Mucosa of descending colon (tissue), 3 donors: ENCODE measurements at regions not wholly inside any gene's neighbourhood (a gene's known extent, or its start where the extent isn't known, plus 50 kb on each side); places are given as distances from the start of the nearest gene placed in this dataset.

ENCODE experiments used
- ATAC-seq: fragments of 200-7000 bp; cut with Tn5 transposase; one replicate; pipeline ENCODE4 v1.9.1; 2020; ENCODE audit warnings: mild to moderate bottlenecking, moderate library complexity
- DNase-seq, 3 donors: peaks; one replicate each; pipeline ENCODE4 v3.0.0-alpha.2; 2020
- H3K36me3 ChIP-seq: fragments of 200-600 bp; one replicate; pipeline ENCODE4 v1.8.0; 2021; ENCODE audit warnings: low read depth, mild to moderate bottlenecking
- H3K4me1 ChIP-seq: fragments of 200-600 bp; one replicate; pipeline ENCODE4 v1.8.0; 2021; ENCODE audit warnings: low read depth, mild to moderate bottlenecking
- H3K4me3 ChIP-seq: fragments of 200-600 bp; one replicate; pipeline ENCODE4 v1.8.0; 2021; ENCODE audit warnings: mild to moderate bottlenecking
- H3K9me3 ChIP-seq: fragments of 200-600 bp; one replicate; pipeline ENCODE4 v1.8.0; 2021; ENCODE audit warnings: mild to moderate bottlenecking
- CTCF ChIP-seq: fragments of 200-600 bp; IDR thresholded peaks from one replicate; pipeline ENCODE4 v1.8.0; 2022; ENCODE audit warnings: antibody characterized with exemption, mild to moderate bottlenecking
- intact Hi-C, 2 donors: fragments of 100-400 bp; cut with DNase I in 1 of 2; cut with micrococcal nuclease in 1 of 2; formaldehyde crosslinking; loops; one replicate each; pipeline versions ENCODE4 v1.11.0 to v1.11.1; 2022; cut with DNase I, micrococcal nuclease
- donor health status: DM: no; HTN: no; CAD: no; lungs with moderate emphysema.
- donor health status: DM: no; HTN: no; CAD: no.
- donor health status: DM: no; HTN: yes; CAD: no.

GRCh38 chr5:82601861-82602260 lies 323.7 kb upstream of the RPS23 start:
- Histone ChIP-seq H3K4me1 (peaks cover 12% of the 10 kb centered on the region), H3K9me3 (no peaks in the 10 kb centered on the region), H3K36me3 (no peaks in the 10 kb centered on the region), H3K4me3 (no peak overlapping the region)
- TF ChIP-seq CTCF: no peak
- ATAC-seq (no peak), DNase-seq (no peak)
- intact Hi-C loops: no loop called here

GRCh38 chr5:82601077-82601476 lies 322.9 kb upstream of the RPS23 start:
- ATAC-seq (peak; percentile 97), DNase-seq (peak; percentile 57 to 72 (median 62))
- H3K4me3 ChIP-seq: no peak overlapping the region

GRCh38 chr5:82599692-82600091 lies 321.5 kb upstream of the RPS23 start:
- ATAC-seq (no peak), DNase-seq (no peak)
- Histone ChIP-seq H3K4me3 (no peak overlapping the region), H3K36me3 (no peaks in the 10 kb centered on the region), H3K9me3 (no peaks in the 10 kb centered on the region), H3K4me1 (peaks cover 15% of the 10 kb centered on the region)
- TF ChIP-seq CTCF: no peak
- intact Hi-C loops: no loop called here

More at GRCh38 chr5:82601077-82601476, 322.9 kb upstream of the RPS23 start:
- intact Hi-C loops: no loop called here
- no peaks in the 10 kb centered on the region for H3K36me3 ChIP-seq
- H3K4me1 ChIP-seq: peaks cover 12% of the 10 kb centered on the region
- no peaks in the 10 kb centered on the region for H3K9me3 ChIP-seq
- TF ChIP-seq CTCF: no peak

GRCh38 chr5:82599030-82599429 lies 320.9 kb upstream of the RPS23 start:
- TF ChIP-seq CTCF: no peak
- no peaks in the 10 kb centered on the region for H3K36me3 ChIP-seq
- peaks cover 17% of the 10 kb centered on the region for H3K4me1 ChIP-seq
- intact Hi-C loops: no loop called here
- H3K9me3 ChIP-seq: no peaks in the 10 kb centered on the region
- no peak for ATAC-seq
- DNase-seq: no peak
- H3K4me3 ChIP-seq: no peak overlapping the region

- TF ChIP-seq CTCF: no peak
- Histone ChIP-seq H3K36me3 (no peaks in the 10 kb centered on the region), H3K9me3 (no peaks in the 10 kb centered on the region), H3K4me1 (peaks cover 17% of the 10 kb centered on the region), H3K4me3 (no peak overlapping the region)
- intact Hi-C loops: no loop called here
- DNase-seq: no peak
- ATAC-seq: no peak
These were observed 319.3 kb upstream of the RPS23 start for GRCh38 chr5:82597437-82597836.

- Histone ChIP-seq H3K9me3 (no peaks in the 10 kb centered on the region), H3K4me3 (no peak overlapping the region), H3K4me1 (peaks cover 15% of the 10 kb centered on the region), H3K36me3 (no peaks in the 10 kb centered on the region)
- no peak for TF ChIP-seq CTCF
- intact Hi-C loops: no loop called here
- ATAC-seq: no peak
- no peak for DNase-seq
These were observed 318.3 kb upstream of the RPS23 start for GRCh38 chr5:82596451-82596850.
